Ovary (tissue), 7 donors: ENCODE measurements at regions not wholly inside any gene's neighbourhood (a gene's known extent, or its start where the extent isn't known, plus 50 kb on each side); places are given as distances from the start of the nearest gene placed in this dataset.

Experiments
- DNase-seq, 5 donors: peaks; one replicate each; pipeline ENCODE4 v3.0.0-alpha.2; 2019 to 2020
- H3K27ac ChIP-seq, 2 donors: fragments of 200-600 bp; one replicate each; pipeline versions ENCODE4 v1.5.1 to v1.8.0; 2019 to 2022
- H3K27me3 ChIP-seq: fragments of 200-600 bp; one replicate; pipeline ENCODE4 v1.8.0; 2022
- H3K36me3 ChIP-seq: fragments of 200-600 bp; sonication (generic); one replicate; pipeline ENCODE4 v1.5.1; 2019
- H3K4me1 ChIP-seq: one replicate; pipeline ENCODE4 v1.8.1; 2013; ENCODE audit warnings: mild to moderate bottlenecking, moderate library complexity; ENCODE audit not compliant: insufficient read depth
- H3K4me3 ChIP-seq: fragments of 200-600 bp; sonication (generic); one replicate; pipeline ENCODE4 v1.5.1; 2017
- H3K9me3 ChIP-seq, 2 donors: fragments of 200-600 bp in 1 of 2; sonication (generic) in 1 of 2; one replicate each; pipeline versions ENCODE4 v1.5.1 to v1.8.1; 2013 to 2019; ENCODE audit warnings: mild to moderate bottlenecking in 1 of 2, moderate library complexity in 1 of 2
- EP300 ChIP-seq: sonication (generic); formaldehyde crosslinking; IDR thresholded peaks from one replicate; pipeline ENCODE4 v1.6.1; 2017; ENCODE audit warnings: antibody characterized with exemption
- POLR2A ChIP-seq: fragments of 450-650 bp; IDR thresholded peaks from one replicate; pipeline ENCODE4 v1.6.1; 2017; ENCODE audit warnings: antibody characterized with exemption, mild to moderate bottlenecking, moderate library complexity
- WGBS, 3 donors: extraction: QIAGEN DNeasy Blood & Tissue Kit in 1 of 3; methylation state at CpG; one replicate each; pipeline versions ENCODE4 v1.1.5 to v1.1.7; 2013 to 2017; 5-methylcytosine and 5-hydroxymethylcytosine counted together
- intact Hi-C, 4 donors: fragments of 100-400 bp; cut with DNase I; formaldehyde crosslinking; loops; one replicate each; pipeline versions ENCODE4 v1.11.0 to v1.15.1; 2022 to 2023
- TF ChIP-seq, protein P1 (sequence below), 3 donors: fragments of 450-650 bp in 2 of 3; fragments of 200-600 bp in 1 of 3; IDR thresholded peaks; one replicate each; pipeline versions ENCODE4 v1.5.1 to v1.8.0; 2016 to 2022; ENCODE audit warnings: antibody characterized with exemption in 3 of 3, mild to moderate bottlenecking in 1 of 3
- donor health status: DM: no; HTN: no; CAD: no; lungs with moderate emphysema.
- donor health status: DM: no; HTN: no; CAD: no.
- donor health status: Bipolar disorder and iron deficiency.
- donor health status: DM: no; HTN: no; CAD: no.
- donor health status: DM: yes; HTN: yes; CAD: no.

DNA sequence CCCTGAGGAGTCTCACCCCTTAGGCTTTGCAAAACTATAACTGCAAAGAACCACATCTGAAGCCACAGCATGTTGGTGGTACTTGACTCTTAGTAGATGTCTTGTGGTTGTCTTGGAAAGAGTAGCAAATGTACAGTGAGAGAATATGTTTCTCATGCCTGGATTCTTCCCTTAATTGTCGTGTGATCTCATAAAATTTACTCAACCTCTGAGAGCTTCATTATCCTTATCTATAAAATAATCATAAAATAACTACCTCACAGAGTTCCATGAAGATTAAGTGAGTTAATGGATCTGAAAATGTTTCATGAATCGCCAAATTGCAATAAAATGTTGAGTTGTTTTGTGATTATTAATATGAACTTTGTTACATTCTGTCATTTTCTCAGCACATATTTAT lies 491.5 kb downstream of the METTL15 start:
- Histone ChIP-seq H3K4me1 (no peaks in the 10 kb centered on the region), H3K27me3 (no peaks in the 10 kb centered on the region), H3K4me3 (no peak overlapping the region), H3K9me3 (no peaks in the 10 kb centered on the region), H3K27ac (no peak overlapping the region), H3K36me3 (no peaks in the 10 kb centered on the region)
- TF ChIP-seq, protein P1, sequence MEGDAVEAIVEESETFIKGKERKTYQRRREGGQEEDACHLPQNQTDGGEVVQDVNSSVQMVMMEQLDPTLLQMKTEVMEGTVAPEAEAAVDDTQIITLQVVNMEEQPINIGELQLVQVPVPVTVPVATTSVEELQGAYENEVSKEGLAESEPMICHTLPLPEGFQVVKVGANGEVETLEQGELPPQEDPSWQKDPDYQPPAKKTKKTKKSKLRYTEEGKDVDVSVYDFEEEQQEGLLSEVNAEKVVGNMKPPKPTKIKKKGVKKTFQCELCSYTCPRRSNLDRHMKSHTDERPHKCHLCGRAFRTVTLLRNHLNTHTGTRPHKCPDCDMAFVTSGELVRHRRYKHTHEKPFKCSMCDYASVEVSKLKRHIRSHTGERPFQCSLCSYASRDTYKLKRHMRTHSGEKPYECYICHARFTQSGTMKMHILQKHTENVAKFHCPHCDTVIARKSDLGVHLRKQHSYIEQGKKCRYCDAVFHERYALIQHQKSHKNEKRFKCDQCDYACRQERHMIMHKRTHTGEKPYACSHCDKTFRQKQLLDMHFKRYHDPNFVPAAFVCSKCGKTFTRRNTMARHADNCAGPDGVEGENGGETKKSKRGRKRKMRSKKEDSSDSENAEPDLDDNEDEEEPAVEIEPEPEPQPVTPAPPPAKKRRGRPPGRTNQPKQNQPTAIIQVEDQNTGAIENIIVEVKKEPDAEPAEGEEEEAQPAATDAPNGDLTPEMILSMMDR (IDR thresholded peaks at IDR 0.05) = no peak
- TF ChIP-seq EP300 (no peak), POLR2A (no peak)
- DNase-seq = no peak
- intact Hi-C loops = no loop called here
- 42 to 51% (median 44%) methylated on average over 2 of the region's 2 CpGs for WGBS, 3 donors

DNA sequence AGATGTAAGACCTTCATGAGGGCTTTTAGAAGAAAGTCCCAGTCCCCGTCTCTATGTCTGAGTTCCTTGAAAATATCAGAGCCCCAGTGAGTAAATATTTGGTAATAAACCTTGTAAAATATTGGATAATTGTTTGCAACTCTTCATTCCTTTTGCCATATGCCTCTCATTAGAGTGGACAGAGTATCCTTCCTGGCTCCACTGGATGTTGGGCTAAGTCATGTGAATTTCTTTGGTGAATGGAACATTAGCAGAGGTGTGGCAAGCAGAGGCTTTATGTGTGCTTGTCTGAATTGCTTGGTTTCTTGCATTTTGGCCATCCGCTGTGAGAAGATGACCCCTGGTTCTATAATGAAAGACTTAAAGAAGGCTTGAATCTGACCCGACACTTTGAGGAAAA lies 490.3 kb downstream of the METTL15 start:
- H3K27ac ChIP-seq = no peak overlapping the region
- WGBS, 3 donors = 90 to 95% (median 95%) methylated on average over 3 of the region's 3 CpGs
- intact Hi-C loops = no loop called here
- TF ChIP-seq EP300 = no peak
- no peaks in the 10 kb centered on the region for H3K36me3 ChIP-seq
- H3K4me3 ChIP-seq = no peak overlapping the region
- H3K27me3 ChIP-seq = no peaks in the 10 kb centered on the region
- H3K4me1 ChIP-seq = no peaks in the 10 kb centered on the region
- DNase-seq = no peak
- H3K9me3 ChIP-seq = no peaks in the 10 kb centered on the region

DNA sequence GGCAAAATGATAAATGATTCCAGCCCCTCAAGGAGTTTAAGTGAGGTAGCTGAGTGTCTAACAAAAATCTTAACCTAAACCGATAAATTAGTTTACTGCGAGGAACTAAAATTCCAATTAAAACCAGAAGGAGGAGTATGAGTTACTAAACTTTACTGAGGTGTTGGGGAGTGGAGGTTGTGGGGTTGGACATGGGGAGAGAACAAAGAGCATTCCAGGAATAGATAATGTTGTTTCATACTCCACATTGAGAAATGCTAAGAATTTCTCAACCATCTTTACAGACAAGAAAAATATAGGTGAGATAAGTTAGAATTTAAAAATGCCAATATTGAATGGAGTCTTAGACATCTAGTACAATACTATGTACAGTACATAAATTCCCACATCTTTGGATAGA lies 488.6 kb downstream of the METTL15 start:
- Histone ChIP-seq H3K27me3 (no peaks in the 10 kb centered on the region), H3K4me1 (no peaks in the 10 kb centered on the region), H3K9me3 (no peaks in the 10 kb centered on the region), H3K4me3 (no peak overlapping the region), H3K27ac (no peak overlapping the region), H3K36me3 (no peaks in the 10 kb centered on the region)
- DNase-seq = no peak
- 71 to 82% (median 74%) methylated on average over 2 of the region's 2 CpGs for WGBS, 3 donors
- intact Hi-C loops = no loop called here
- no peak for TF ChIP-seq POLR2A
- TF ChIP-seq, protein P1 (IDR thresholded peaks at IDR 0.05) = no peak
- TF ChIP-seq EP300 = no peak

DNA sequence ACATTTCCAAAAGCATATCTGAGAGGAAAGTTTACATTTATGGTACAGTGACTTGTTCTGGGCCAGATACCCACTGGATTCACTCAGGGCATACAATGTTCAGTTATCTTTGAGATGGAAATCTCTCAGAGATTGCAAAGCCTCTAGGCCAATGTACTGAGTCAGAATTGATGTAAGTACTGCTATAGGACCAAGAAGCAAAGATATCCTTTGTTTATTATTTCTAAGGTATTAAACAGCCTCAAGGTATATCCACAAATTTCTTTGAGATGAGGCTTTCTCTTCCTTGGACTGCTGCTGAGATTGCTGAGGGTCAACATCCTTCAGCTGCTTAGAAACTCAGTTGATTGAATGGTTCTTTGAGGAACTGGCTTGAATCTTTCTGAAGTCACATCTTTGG lies 484.0 kb downstream of the METTL15 start:
- Histone ChIP-seq H3K4me3 (no peak overlapping the region), H3K9me3 (no peaks in the 10 kb centered on the region), H3K4me1 (no peaks in the 10 kb centered on the region), H3K27me3 (no peaks in the 10 kb centered on the region), H3K27ac (no peak overlapping the region), H3K36me3 (no peaks in the 10 kb centered on the region)
- intact Hi-C loops = no loop called here
- TF ChIP-seq, protein P1 (IDR thresholded peaks at IDR 0.05) = no peak
- TF ChIP-seq POLR2A (no peak), EP300 (no peak)
- no peak for DNase-seq

DNA sequence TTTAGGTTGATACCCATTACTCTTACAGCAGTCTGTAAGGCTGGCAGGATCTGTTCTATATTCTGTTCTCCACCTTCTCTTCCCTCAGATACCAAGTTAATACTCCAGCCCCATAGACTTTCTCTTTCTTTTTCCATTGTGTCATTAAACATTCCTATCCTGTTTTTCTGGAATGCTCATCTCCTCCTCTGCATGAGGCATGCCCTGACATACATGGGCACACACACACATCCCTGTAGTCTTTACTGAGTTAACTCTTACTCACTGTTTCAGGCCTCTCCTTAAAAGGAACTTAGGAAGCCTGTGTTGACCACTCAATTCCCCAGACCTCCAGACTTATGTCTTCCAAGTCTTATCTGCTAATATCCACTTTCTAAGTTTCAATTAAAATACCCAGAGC lies 476.8 kb downstream of the METTL15 start:
- DNase-seq = no peak
- intact Hi-C loops = no loop called here
- H3K27ac ChIP-seq = no peak overlapping the region
- H3K4me3 ChIP-seq = no peak overlapping the region
- H3K27me3 ChIP-seq = no peaks in the 10 kb centered on the region
- H3K4me1 ChIP-seq = no peaks in the 10 kb centered on the region
- H3K9me3 ChIP-seq = no peaks in the 10 kb centered on the region
- TF ChIP-seq, protein P1 (IDR thresholded peaks at IDR 0.05) = no peak
- TF ChIP-seq EP300 (no peak), POLR2A (no peak)
- no peaks in the 10 kb centered on the region for H3K36me3 ChIP-seq
